DMS114 treated with DMSO at 0.1 percent for 48 hours (cell line): ENCODE measurements at regions not wholly inside any gene's neighbourhood (a gene's known extent, or its start where the extent isn't known, plus 50 kb on each side); places are given as distances from the start of the nearest gene placed in this dataset.
"Not testable (repeated sequence)": the region's sequence is repeated elsewhere in the genome, so short reads cannot be mapped to it uniquely, and the experiment has no call there.

ENCODE experiments used
- DNase-seq: peaks from one replicate; lab custom pipeline; 2025; ENCODE audit not compliant: unreplicated experiment; lab: John Stamatoyannopoulos, UW

DNA sequence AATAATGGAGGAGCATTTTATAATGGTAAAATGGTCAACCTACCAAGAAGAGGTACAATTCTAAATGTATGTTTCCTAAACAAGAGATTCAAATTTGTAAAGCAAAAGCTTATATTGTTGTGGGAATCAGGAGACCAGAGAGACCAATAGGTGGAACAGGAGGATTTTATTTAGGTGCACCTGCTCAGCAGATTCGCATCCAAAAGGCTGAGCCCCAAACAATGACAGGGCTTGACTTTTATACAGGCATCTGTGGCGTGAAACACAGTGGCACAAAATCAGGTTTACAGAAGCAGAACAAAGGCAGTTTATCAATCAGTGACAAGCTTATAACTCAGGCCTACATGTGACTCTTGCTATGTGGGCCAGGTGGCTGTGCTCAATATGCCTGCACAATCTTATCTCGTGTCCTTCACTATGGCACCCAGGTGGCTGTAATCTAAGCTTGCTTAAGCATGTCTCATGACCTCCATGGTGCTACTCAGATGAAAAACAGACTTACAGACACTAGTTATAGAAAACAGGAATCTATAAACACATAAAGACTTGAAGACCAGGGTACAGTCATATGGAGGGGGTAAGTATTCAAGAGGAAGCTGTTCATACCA lies 780.2 kb upstream of the CA10 start:
- DNase-seq = no peak

DNA sequence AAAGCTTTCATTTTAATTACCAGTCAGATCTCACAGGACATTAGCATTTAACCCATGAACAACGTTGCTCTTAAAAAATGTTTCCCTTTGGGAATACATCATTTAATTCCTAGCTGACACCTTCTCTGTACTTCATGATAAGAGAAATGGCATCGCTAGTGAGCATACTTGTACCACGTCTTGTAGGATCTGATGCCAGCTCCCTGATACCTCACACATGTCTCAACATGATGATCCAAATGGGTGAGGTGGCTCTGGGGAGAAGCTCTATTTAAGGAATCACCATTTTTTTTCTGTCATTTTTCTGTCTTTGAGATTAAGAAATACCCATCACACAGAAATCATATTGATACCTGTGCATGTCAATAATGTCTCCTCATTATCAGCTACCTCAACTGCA lies 772.1 kb upstream of the CA10 start:
- DNase-seq = no peak

DNA sequence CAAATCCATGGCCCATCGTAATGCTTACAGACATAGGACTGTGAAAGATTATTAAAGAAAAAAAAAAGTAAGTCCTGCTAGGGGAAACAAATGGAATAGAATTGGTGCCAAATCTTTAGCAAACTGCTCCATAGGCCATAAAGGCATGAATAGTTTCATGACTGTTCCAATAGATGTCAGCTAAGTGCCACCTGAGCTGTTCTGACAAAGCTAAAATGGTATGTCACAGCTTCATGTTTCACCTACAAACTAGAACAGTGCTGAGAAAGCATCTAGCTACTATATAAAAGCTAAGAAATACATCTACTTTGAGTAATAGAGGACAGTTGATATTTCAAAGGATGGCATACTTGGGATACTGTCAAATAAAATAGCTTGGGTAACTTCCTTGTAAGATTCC lies 771.6 kb upstream of the CA10 start:
- DNase-seq = no peak

DNA sequence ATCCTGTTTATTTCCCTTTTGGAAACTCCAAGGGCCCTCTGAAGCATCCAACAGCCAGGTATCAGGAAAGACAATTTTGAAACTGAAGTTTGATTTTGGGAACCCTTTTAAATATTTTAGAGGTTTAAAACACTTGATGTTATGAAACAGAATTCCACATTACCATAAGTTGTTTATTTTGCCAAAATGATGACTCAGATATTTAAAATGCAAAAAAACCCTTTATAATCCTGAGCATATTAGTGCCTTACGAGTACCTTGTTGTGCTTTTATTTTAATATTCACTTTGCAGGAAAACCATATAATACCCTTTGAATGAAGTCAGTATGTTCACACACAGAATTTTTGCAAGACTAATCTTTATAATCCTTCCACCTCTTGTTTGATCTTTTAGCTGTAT lies 765.1 kb upstream of the CA10 start:
- DNase-seq = no peak

DNA sequence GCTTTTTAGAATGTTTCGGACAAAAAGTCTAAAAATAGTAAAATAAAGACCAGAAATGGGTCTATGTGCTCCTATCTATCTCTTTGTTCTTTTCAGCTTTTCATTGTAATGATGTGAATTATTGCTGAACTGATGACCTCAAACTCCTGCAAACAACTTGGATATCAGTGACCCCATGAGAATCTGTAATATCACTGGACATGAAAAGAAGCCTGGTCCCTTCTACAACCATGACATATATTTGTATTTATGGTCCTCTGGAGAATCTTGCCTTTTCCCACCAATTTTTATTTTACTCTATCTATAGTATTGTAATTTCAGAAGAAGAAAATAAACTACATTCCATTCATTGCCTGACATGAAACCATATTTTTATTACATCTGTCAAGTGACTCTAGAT lies 740.7 kb upstream of the CA10 start:
- no peak for DNase-seq

DNA sequence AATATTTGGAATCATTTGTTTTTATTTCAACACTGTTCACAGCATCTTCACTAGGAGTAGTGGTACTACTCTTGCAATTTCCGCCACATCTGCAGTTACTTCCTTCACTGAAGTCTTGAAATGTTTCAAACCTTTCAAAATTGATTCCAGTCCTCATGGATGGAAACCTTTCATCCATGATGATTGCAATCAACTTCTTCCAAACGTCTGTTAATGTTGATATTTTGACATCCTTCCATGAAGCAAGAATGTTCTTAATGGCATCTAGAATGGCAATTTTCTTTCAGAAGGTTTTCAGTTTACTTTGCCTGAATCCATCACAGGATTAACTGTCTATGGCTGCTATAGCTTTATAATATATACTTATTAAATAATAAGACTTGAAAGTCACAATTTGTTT lies 736.8 kb upstream of the CA10 start:
- no peak for DNase-seq

DNA sequence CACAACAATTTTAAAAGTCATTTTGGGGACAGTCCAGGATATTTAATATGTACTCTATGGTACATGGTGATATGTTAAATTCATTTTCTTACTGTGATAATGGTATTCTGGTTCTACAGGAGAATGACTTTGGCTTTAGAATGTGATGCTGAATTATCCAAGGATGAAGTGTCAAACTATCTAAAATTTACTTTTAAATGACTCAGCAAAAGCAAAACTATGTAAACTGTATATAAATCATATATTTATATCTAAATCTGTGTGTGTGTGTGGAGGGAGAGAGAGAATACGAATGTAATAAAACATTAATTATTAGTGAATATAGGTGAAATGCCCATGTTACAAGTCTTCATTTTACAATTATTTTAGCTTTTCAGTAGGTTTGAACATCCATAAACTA lies 733.8 kb upstream of the CA10 start:
- no peak for DNase-seq

DNA sequence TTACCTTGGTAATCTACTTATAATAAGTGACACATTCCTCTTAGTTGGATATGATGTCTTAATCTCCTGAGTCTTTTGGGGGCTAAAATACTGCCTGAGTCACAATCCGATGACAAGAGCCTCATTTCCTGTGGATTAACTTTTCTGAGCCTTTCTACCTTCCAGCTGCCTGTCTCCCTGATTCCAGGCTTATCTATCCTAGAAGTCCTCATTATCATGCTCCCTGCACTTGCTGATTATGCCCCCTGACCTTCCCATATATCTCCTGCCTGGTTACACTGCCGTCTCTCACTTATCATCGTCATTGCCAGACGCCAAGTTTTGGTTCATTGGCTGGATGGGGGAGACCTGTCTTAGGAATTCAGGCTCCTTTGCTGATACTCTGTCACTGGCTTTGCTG lies 727.4 kb upstream of the CA10 start:
- no peak for DNase-seq

DNA sequence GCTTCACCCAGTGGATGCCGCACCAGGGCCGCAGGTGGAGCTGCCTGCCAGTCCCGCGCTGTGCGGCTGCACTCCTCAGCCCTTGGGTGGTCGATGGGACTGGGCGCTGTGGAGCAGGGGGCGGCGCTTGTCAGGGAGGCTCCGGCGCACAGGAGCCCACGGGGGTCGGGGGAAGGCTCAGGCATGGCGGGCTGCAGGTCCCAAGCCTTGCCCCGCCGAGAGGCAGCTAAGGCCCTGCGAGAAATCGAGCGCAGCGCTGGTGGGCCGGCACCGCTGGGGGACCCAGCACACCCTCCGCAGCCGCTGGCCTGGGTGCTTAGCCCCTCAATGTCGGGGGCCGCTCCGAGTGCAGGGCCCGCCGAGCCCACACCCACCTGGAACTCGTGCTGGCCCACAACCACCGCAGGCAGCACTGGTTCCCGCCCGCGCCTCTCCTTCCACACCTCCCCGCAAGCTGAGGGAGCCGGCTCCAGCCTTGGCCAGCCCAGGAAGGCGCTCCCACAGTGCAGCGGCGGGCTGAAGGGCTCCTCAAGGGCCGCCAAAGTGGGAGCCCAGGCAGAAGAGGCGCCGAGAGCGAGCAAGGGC lies 725.5 kb upstream of the CA10 start:
- DNase-seq = not testable (repeated sequence)

DNA sequence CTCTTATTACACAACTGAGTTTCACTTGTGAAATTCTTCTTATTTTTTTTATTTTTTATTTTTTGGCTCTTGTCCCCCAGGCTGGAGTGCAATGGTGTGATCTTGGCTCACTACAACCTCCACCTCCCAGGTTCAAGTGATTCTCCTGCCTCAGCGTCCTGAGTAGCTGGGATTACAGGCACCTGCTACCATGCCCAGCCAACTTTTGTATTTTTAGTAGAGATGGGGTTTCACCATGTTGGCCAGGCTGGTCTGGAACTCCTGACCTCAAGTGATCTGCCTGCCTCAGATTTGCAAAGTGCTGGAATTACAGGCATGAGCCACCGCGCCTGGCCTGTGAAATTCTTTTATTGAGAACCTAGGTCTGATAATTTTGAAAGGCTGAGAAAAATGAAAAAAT lies 688.3 kb upstream of the CA10 start:
- not testable (repeated sequence) for DNase-seq

DNA sequence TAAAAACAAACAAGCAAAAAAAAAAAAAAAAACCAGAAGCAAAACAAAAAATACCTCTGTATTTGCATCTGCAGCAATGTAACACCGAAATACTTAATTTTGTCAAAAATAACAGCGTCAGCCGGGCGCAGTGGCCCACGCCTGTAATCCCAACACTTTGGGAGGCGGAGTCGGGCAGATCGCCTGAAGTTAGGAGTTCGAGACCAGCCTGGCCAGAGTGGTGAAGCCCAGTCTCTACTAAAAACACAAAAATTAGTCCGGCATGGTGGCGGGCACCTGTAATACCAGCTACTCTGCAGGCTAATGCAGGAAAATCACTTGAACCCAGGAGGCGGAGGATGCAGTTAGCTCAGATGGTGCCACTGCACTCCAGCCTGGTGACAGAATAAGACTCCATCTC lies 683.5 kb upstream of the CA10 start:
- DNase-seq = no peak

DNA sequence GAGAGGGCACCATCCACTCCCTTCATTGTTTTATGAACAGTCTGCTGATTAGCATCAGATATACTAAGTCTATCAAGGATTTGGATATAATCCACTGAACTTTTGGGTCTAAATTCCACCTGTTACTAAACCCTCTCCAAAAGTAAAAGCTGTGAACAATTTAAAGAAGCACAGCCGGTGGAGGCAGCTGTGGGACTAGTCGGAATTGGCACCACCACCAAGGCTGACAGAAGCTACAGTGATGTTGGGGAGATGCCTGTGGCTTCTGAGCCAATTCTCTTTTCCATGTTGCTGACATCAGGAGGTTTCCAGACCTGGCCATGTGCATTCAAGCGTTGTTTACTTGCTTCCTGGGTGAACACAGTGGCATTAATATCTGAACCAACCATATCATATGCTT lies 679.0 kb upstream of the CA10 start:
- DNase-seq = no peak

DNA sequence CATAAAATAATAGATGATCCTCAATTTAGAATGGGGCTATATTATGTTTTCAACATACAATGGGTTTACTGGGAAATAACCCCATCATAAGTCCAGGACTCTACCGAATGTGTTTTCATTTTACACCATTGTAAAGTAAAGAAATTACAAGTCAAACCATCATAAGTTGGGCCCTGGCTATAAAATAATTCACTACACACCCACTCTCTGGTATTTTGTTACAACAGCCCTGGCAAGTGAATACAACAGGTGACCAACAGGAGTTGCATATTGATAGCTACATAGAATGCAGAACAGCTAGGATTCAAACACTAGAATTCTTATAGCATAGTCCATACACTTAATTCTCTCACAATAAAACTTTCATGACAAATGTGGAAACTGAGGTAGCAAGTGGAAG lies 673.0 kb upstream of the CA10 start:
- no peak for DNase-seq

DNA sequence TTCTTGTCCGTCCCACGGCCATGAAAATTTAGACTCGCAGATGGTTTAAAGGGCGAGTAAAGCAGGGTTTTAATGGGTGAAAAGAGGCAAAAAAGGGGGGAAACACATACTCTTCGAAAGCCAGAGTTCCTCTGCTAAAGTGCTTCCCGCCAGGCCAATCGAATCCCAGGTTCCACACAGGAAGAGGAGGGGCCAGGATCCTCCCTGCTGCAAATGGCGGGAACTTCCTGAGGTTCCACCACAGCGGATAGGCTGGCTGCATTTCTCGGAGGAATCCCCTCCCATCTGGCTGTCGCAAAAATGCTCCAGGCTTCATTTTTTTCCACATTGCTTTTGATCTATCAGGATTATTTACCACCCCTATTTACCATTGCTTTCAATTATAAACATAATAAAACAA lies 670.1 kb upstream of the CA10 start:
- DNase-seq = no peak

DNA sequence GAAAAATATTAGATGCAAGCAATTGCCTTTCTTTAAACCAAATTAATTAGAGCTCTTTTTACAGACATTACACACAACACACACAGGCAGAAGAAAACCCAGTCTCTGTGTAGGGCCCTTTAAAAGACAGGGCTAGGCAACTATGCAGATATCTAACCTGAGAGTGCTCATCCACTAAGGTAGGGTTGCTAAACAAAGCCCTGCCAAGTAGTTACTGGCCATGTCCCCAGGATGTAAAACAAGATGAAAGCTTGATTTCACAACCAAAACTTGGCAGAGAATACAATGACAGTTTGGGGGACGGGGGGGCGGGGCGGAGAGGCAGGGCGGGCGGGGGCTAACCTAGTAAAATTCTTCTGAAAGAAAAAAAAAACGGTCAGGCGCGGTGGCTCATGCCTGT lies 669.0 kb upstream of the CA10 start:
- no peak for DNase-seq

DNA sequence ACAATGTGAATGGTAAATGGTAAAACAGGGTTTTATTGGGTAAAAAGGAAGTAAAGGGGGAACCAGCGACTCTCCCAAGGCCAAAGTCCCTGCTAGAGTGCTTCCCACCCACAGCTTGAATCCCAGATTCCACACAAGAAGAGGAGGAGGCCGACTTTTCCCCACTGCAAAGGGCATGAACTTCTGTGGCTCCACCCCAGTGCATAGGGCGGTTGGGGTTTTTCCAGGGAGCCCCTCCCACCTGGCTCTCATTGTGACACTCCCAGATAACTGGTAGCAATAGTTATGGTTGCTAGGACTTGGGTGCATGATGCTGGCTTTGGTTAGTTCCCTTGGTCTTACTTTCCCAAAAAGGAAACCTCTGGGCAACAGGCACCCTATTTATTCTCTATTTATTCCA lies 666.0 kb upstream of the CA10 start:
- DNase-seq = no peak

DNA sequence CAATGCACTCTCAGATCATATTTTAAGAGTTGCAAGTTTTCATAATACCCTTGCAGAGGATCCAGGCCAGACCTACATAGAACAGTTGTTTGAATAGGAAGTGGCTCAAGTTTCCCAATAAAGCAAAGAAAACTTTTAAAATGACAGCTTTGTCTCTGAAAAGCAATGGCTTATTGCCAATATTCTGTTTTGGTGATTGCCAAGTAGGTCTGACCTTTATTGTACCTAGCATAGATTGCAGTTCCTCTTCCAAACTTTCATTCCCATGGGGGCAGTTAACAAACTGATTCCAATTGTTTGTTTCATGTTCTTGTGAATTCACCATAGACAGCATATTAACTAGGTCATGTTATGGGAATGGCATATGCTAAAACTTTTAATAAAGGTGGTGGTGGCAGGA lies 664.6 kb upstream of the CA10 start:
- DNase-seq = no peak

DNA sequence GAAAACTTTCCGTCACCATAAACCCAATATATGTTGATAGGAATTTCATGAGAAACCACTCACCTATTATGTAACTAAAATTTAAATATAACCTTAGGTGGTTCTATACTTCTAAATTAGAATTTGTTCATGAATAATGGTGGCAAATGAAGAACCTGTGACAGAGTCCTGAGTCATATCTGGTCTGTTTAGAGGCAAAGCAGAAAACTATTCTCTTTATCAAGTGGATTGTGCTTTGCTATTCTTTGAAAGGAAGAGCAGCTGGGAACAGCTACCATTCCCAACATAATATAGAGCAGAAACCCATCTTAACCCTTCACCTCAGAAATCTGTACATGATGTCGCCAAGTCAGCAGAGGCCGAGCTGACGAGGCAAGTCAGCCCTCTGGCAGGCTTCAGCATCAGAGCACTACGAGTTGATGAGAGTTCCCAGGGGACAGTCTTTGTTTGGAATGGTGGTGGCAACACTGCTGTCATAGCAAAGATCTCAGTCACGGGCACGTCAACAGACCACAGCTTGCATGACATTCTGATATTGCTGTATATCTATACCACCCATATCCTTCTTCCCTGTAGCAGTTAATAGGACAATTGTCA lies 631.9 kb upstream of the CA10 start:
- DNase-seq = no peak

DNA sequence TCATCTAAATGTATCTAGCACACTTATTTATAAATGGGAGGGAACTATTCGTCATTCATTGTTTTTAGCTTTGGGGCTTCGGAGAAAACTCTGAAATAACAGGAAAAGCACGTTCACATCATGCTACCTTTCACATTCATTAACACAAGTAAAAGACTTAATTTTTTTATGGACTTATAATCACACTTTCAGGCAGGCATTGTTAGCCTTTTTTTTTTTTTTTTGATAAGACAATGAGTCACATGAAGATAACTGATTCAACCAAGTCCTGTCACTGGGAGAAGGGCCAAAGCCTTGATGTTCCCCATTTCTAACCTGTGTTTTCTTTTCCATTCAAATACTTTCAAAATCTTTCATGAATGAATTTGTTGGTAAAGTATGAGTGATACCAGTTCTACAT lies 631.3 kb upstream of the CA10 start:
- DNase-seq = no peak

DNA sequence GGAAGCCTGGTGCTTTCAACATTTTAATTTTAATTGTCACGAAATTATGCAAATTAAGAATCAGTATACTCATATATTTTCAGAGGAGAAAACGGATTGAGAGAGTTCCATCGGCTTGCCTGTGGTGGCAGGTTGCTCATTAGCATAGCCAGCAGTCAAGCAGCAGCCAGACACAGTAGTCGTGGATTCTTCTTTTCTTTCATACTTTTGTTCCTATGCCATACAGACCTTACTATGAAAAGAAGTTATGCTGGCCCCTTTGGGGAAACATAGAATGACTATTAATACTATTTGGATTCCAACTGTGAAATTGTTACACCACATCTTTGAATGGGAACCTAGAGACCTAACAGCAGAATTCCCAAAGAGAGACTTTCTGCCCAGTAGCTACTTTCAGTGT lies 617.7 kb upstream of the CA10 start:
- no peak for DNase-seq

DNA sequence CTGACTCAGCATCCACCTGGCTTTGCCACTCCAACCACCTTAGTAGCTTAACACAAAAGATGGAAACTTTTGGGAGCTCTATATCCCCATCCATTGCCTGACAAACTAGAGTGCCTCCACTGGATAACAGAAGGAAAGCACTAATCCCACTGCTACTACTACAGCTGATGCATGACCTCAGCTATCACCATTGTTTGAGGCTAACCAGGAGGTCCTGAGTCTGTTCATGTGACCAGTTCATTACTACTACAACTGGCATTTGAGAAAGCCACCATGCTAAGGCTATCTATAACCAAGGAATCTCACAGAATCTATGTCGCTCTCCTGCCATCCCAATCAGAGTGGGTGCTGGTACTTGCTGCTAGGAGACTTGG lies 604.3 kb upstream of the CA10 start:
- no peak for DNase-seq

DNA sequence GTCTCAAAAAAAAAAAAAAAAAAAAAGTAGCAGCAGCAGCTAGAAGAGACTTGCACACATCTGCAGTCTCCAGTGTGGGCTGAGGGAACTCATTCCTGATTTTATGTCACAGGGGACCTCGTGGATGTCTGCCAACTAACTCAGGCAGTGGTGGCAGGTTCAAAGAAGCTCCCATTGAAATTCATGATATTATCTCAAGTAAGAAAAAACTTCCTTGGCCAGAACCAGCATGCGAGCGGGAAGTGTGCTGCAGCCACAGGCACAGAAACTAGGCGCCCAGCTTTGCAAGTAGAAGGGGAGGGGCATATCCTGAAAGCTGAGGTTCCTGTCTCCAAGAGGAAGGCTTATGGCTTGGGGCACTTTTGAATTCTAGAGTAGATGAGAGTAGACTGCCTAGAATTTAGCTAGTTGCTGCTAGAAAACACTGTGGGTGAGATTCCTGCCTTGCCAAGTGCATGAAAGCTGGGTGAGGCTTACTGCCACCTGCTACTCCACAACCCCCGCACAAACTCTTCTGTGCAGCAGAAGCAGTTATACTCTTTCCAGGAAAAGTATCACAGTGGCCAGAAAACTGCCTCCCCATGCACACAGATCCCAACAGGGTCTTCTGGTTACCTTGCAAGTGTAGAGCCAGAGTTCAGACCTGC lies 603.8 kb upstream of the CA10 start:
- no peak for DNase-seq

DNA sequence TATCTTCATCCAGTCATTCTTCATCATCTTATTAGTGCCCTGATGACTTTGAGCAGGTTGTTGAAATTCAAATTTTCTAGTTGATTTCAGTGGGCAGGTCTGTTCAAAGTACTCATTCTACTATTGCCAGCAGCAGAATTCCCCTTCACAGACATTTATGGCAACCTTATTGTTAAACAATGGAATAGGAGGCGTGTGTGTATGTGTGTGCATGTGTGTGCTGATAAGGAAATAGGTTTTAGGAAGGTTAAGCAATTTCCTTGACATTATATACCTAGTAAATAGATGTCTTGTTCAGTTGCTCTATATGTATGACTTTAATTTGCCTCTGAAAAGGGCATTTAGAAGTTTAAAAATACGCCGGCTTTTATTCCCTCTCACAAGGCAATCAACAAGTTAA lies 601.4 kb upstream of the CA10 start:
- DNase-seq = no peak
